ENCODE measurements at regions not wholly inside any gene's neighbourhood (a gene's known extent, or its start where the extent isn't known, plus 50 kb on each side); places are given as distances from the start of the nearest gene placed in this dataset.

DNA sequence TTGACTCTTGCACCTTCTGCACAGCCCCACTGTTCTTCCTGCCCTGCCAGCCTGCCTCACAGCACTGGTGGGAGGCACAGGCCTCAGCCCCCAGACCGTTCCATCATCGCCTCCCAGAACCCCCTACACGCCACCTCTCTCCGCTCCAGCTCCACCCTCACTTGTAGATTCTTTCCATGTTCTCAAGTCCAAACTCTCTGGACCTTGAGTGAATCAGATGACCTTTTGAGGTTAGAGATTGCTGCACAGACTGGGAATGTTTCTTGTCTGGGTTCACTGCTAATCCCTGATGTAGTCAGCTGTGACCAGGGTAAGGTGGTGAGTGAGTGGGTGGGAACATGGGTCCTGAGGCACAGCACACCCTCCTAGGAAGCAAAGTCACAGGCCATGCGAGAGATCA lies 272.4 kb downstream of the IRF8 start:
- no peak for DNase-seq

DNA sequence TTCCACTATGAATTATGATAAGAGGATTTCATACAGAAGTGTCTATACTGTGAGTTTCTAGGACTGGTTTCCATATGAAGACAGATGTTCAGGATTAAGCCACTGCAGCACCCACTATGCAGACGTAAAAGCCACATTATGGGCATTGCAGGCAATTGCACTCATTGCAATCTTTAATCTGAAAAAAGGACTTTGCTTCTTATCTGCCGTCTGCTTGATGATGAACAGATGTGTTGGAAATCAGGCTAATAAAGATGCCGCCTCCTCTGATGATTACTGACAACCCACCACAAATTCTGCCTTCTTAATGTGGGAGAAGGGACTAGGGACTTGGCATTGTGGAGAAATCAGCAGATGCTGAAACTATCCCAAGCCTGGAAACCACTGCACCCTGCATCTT lies 276.9 kb downstream of the IRF8 start:
- DNase-seq = no peak

DNA sequence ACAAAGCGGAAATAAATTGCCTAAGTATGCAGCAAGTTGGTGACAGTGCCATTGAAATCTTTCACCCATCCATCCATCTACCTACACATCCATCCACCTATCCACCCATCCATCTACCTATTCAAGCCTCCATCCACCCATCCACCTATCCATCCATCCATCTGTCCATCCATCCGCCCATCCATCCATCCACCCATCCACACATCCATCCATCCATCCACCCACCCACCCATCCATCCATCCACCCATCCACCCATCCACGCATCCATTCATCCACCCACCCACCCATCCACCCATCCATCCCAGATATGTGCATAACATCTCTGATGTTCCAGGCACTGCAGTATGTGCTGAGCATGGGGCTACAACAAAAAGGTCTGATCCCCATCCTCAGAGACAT lies 277.5 kb downstream of the IRF8 start:
- no peak for DNase-seq

GRCh38 chr16:86180244-86180643 lies 281.3 kb downstream of the IRF8 start:
- DNase-seq = no peak

GRCh38 chr16:86180780-86181179 lies 281.8 kb downstream of the IRF8 start:
- DNase-seq = no peak

GRCh38 chr16:86181526-86181925 lies 282.6 kb downstream of the IRF8 start:
- no peak for DNase-seq

DNA sequence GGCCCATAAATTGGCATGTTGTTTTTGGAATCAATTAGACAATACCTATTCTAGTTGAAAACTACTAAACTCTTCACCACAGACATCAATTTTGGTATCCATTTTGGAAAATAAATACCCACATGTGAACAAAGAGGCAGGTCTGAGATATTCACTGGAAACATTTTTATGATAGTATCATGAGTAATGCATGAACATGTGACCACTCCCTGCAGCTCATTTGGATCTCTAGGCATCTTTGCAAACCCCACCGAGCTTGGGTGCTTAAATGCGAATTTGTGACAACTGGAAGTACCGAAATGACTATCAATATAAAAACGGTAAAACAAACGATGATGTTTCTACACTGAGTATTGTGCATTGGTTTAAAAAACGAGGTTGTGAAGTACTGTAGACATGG lies 285.2 kb downstream of the IRF8 start:
- DNase-seq = no peak

DNA sequence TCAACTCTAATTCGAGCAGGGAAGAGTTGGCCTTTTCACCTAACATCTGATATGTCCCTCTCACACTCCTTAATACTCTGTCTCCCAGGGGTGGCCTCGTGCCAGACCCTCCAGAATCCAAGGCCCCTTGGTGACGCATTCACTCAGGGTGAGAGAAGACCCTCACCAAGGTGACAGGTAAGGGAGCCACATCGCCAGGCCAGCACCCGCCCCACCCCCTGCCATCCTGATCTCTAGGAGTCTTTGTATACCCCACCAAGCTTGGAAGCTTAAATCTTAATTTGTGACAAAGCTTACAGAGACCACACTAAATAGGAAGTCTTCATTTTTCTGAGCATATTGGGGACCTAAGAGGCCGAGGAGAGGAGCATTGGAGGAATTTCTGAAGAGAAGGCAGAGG lies 286.1 kb downstream of the IRF8 start:
- no peak for DNase-seq

DNA sequence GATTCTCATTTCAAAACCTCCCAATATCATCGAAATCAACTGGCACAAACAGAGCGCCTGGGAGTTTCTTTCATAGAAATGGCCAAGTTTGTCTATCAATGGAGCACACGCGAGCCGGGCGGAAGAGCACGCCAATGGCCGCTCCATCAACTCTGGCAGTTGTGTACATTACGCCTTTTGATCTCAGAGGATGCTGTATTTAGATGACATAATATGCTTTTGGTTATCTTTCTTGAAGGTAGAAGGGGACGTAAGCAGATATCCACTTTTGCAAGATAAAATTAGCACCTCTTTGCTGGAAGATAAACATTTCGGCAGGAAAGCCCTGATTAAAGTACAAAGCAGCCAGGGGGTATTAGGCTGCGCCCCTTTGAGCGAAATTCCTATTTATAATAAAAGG lies 287.4 kb downstream of the IRF8 start:
- no peak for DNase-seq

GRCh38 chr16:86189934-86190333 lies 291.0 kb downstream of the IRF8 start:
- DNase-seq = no peak

DNA sequence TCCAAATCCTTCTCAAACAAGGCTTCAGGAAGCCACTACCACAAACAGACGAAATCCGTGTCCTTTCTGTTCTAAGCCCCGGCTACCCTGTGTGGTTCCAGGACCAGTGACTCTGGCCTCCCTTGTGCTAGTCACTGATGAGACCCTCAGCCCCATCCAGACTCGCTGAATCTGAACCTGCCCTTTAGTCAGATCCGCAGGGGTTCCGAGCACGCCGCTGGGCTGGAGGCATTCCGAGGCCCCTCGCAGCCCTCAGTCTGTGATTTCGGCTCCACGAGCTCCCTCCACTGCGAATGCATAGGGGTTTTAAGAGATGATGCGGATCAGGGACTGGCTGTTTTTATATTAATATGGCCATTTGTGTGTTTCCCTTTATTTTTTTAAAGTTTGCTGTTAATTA lies 292.7 kb downstream of the IRF8 start:
- DNase-seq = no peak

GRCh38 chr16:86193528-86194193 lies 294.7 kb downstream of the IRF8 start:
- no peak for DNase-seq

DNA sequence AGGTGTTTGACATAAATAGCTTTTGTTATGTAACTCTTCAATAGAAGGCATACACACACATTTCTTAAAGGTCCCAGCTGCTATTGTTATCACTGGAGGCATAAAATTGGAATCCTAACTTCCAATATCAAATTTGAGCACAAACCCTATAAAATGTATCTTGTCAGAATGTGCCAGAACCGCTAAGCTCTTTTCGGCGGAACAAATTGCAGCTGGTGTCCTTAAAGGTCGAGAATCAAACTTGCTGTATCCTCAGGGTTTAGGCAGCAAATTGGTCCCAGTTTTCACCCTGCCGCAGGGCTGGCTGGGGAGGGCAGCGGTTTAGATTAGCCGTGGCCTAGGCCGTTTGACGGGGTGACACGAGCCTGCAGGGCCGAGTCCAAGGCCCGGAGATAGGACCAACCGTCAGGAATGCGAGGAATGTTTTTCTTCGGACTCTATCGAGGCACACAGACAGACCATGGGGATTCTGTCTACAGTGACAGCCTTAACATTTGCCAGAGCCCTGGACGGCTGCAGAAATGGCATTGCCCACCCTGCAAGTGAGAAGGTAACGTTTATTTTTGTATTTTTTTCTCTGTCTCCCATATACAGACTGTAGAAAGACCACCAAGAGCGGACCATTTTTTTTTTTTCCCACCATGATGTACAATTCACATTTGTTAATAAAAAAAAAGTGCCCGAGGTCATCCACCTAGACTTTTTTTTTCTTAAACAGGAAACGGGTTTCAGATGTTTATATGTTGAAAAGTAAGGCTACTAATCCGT lies 297.1 kb downstream of the IRF8 start:
- DNase-seq = no peak

- no peak for DNase-seq
Measured at GRCh38 chr16:86196687-86197391, 297.9 kb downstream of the IRF8 start.

DNA sequence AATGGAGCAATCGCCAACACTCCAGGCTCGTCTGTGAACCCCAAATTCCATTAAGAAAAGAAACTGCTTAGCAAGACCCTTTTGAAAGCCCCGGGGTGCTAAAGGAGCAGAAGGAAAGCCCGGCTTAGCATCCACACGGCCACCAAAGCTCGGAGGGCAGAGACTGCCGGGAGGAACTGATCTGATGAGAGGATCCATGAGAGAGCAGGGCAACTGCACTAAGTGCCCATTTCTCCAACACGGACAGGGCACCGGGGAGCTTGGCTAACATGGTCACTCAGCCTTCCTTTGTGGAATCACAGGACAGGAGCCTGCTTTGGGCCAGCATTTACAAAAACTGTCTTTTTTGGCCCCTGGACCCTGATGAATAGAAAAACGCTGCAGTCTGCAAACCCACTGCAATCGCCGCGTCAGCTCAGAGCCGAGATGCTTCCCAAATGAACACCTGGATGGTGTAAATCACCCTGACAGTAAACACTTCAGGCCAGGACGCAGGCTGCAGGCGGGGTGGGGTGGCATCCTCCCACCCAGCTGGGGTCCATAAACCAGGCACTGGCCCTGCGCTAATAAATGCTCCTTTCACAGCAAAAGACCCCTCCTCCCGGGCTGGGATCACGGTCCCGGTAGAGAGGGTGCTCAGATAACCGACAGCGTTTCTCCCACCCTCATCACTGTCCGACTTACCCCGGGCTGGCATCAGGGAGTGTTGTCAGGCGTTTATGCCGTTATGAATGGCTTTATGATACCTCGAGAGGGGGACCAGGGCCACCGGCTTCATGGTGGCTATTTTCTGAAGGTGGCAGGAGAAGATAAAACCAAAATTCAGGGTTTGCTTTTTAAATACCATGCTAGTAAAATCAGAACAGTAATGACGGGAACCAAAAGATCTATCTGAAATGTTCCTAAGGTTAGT lies 299.5 kb downstream of the IRF8 start:
- DNase-seq = no peak

GRCh38 chr16:86199182-86199581 lies 300.2 kb downstream of the IRF8 start:
- no peak for DNase-seq

DNA sequence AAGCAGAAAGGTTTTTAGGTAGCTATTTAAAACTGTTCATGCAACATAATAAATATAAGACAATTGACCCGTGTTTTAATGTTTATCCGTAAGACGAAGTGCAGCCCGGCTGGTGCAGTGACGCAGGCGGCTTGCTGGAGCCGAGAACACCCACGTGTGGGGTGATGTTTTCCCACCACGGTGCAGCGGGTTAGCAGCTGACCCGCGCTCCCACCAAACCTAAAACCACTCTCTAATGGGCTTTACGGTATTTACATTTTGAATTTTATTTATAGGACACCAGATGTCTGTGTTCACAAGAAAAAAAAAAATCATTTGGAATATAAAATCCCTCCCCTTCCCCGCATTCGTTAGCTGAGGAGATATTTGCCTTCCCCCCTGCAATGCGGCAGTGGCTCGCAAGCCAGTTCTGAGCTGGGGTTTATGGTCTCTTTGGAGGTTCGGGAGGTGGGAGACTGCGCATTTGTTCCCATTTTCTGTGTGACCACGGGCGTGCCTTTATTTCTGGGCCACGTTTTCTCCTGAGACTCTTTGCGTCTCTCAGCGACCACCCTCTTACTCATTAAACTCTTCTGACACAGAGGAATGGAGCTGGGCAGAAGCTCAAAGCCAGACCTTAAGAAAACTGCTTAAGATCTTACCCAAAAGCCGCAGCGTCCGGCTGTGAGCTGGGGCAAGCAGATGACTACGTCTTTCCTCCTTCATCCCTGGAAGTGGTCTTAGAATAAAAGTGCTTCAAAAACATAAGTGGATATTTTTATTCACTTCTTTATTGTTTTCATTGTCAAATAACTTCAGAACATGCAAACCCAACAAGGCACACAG lies 301.1 kb downstream of the IRF8 start:
- DNase-seq = no peak

GRCh38 chr16:86200722-86201121 lies 301.8 kb downstream of the IRF8 start:
- DNase-seq = no peak

DNA sequence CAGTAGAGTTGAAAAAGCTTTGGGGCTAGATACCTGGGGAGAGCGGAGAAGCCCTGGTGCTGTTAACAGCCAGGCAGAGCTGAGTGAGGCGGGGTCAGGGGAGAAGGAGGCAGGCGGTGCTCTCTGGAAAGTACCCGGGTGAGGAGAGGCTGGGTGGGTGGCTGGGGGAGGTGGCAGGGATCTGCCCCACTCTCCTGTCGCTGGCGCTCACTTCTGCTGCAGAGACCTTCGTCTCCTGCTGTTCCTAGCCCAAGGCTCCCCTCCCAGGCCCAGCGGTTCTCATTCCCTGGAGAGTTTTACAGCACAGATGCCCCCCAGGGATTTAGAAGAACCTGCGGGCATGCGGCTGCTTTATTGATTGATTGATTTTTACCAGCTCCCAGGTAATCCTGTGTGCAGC lies 302.8 kb downstream of the IRF8 start:
- no peak for DNase-seq

GRCh38 chr16:86202267-86202666 lies 303.3 kb downstream of the IRF8 start:
- no peak for DNase-seq

DNA sequence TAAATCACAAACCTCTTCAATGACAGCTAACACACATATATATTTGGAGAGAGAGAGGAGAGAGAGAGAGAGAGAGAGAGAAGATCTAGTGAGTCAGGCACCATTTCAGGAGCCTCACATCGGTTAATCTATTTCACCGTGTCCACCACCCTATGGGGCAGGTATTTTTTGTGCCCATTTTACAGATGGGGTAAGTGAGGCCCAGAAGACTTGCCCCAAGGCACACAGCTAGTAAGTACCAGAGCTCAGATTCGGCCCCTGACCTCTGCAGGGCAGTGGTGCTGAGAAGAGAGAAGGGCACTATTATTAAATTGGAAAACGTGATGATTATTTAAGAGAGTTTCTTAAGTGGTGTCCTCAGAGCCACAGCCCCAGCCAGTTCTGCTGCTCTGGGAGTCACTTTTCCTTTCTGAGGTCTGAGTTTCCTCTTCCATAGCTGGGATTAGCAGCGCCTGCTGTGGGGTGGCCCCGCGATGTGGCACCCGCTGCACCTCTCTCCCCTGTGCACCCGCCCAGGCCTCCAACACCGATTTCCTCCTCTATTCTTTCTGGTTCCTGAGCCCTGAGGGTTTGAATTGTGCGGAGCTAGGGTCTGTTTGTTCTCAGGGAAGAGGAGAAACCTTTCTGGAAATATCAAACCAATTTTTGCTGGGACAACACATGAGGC lies 303.9 kb downstream of the IRF8 start:
- DNase-seq = no peak

Measured in fibroblast of skin of right quadriceps (primary cell).